HG03025 (cell line): ENCODE measurements at regions not wholly inside any gene's neighbourhood (a gene's known extent, or its start where the extent isn't known, plus 50 kb on each side); places are given as distances from the start of the nearest gene placed in this dataset.

Experiments
- ATAC-seq: cut with Tn5 transposase; IDR thresholded peaks from one replicate; pipeline ENCODE4 v1.9.1; 2021; ENCODE audit warnings: mild to moderate bottlenecking, moderate library complexity; ENCODE audit not compliant: unreplicated experiment, low FRiP score

GRCh38 chr10:64444564-64444963, 923.4 kb downstream of the REEP3 start:
- no peak for ATAC-seq

- ATAC-seq: no peak
Measured at GRCh38 chr10:64449603-64450002, 928.4 kb downstream of the REEP3 start.

DNA sequence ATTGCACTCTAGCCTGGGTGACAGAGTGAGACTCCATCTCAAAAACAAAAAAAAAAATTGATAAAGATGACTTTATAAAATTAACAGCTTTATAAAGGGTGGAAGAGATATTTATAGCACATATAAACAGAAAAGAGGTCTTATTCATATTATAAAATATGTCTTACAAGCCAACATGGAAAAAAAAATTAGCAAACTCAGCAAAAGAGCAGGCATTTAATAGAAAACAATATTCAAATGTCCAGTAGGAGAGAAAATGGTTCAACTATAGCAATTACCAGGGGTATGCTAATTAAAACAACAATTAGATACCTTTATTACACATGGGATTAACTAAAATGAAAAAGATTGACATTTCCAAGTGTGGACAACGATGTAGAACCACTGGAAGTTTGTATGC, 929.1 kb downstream of the REEP3 start:
- no peak for ATAC-seq

GRCh38 chr10:64454962-64455361, 933.8 kb downstream of the REEP3 start:
- no peak for ATAC-seq

DNA sequence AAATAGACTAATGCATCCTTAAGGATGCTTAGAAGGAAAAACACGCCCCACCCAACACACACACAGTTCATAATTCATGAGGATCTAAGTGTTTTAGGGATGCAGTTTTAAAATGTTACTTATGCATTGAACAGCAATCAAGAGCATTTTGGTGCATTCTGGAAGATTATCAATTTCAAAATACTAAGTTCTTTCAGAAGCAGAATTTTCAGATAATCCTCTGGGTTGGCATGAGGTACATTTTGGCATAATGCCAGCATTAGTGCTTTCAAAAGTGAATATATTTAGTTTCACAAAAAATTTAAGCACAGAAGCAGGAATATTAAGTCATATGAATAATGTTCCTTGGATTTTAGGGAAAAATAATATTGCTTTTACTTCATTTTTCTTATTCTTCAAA, 937.1 kb downstream of the REEP3 start:
- ATAC-seq: no peak

DNA sequence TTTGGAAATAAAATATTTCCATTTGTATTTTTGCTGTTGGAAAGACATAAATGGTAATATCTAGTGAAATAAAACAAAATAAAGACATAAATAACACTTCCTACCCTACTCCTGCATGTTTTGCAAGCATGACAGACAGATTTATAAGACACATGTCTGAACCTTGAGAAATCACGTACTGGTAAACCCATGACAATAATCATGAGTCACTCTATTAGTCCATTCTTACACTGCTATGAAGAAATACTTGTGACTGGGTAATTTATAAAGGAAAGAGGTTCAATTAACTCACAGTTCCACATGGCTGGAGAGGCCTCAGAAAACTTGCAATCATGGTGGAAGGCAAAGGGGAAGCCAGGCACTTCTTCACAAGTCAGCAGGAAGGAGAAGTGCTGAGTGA, 942.2 kb downstream of the REEP3 start:
- no peak for ATAC-seq

DNA sequence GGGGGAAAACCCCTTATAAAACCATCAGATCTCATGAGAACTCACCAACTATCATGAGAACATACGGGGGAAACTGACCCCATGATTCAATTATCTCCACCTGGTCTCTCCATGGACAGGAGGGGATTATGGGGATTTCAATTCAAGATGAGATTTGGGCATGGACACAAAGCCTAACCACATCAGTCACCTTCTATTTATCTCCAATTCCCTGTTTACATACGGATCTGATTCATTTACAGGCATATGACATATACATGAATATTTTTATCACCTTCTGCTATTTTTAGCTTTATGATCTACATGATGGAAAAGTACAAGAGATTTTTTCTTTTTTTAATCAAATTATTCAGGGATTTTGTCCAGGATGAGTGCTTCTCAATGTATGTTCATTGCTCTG, 944.5 kb downstream of the REEP3 start:
- no peak for ATAC-seq

- no peak for ATAC-seq
Measured at GRCh38 chr10:64468219-64468618, 947.0 kb downstream of the REEP3 start.

DNA sequence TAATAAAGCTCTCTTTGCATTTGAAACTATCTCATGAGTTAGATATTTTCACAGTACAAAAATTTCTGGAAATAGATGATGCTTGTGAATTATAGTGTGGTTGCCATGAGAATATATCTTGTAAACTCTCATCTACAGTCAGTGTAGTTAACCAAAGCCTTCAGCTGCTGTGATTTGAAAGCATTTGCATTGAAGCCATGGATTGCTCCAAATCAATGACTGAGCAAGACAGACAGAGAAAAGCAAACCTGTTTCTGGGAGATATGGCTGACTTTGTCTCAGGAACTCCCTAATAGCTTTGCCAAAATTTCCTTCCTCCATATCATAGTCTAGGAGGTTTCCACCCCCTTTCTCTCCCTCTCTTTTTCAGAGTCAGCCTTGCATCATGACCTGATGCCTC, 955.3 kb downstream of the REEP3 start:
- ATAC-seq: no peak

DNA sequence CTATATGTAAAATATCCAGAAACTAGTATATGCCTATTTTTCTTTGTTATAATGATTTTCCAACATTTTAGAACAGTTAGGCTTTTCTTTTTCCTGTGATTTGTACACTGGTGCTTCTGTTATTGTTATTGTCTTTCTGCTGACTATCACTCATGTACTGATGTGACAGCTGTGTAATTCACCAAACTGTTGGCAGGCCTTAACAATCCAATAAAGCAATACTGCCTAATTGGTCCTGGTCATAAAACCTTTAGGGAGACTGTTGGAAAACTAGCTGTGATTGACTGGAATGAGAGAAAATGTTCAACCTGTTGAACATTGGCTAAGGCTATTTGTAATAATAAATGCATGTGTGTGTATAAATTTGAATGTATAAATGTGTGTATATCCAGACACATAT, 956.6 kb downstream of the REEP3 start:
- no peak for ATAC-seq

DNA sequence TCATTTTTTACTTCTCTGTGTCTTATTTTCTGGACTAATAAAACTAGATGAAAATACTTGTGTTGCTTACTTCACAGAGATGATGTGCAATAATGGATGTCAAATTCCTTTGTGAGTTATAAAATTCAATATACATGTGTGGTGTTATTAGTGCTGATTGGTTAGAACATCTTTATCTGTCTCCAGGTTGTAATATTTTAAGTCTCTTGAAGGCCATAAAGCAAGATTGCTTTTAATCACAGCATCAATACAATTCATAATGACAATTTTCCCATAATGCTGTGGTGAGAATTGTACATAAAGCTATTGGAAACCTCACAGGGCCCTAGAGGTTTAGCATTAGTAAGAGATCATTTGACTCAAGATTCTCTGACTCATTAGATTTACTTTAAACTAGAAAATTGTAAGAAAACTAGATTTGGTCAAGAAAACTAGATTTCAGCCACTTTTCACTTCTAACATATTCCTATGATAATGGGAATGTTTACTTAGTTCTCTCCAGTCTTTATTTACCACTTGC, 963.7 kb downstream of the REEP3 start:
- no peak for ATAC-seq

- ATAC-seq: no peak
Measured at GRCh38 chr10:64486149-64486548, 964.9 kb downstream of the REEP3 start.

- ATAC-seq: no peak
Measured at GRCh38 chr10:64486901-64487300, 965.7 kb downstream of the REEP3 start.

DNA sequence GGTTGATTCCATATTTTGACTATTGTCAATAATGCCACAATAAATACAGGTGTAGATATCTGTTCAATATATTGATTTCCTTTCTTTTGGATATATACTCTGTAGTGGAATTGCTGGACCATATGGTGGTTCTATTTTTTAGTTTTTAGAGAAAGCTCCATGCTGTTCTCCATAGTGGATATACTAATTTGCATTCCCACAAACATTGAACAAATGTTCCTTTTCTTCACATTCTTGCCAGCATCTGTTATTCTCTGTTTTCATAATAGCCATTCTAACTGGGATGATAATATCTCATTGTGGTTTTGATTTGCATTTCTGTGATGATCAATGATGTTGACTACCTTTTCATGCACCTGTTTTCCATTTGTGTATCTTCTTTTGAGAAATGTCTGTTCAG, 973.7 kb downstream of the REEP3 start:
- ATAC-seq: no peak

GRCh38 chr10:64497306-64497705, 976.1 kb downstream of the REEP3 start:
- no peak for ATAC-seq

GRCh38 chr10:64501807-64502206, 980.6 kb downstream of the REEP3 start:
- no peak for ATAC-seq

- no peak for ATAC-seq
Measured at GRCh38 chr10:64502936-64503335, 981.7 kb downstream of the REEP3 start.

DNA sequence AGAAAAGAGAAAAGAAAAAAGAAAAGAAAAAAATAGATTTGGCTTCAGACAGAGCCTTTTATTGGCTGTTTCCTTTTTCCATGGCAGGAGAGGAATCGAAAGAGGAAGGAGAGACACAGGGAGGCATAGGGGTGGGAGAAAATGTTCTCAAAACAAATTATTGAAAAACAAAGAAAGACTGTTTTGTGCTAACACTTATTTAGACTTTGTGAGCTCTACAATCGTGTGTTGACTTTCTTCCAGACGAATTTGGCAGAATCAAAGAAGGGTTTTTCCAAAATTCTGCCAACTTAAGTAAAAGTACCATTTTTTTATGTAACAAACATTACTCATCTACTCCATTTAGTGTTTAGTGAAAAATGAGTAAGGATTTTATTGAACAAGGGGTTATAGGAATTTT, 982.2 kb downstream of the REEP3 start:
- no peak for ATAC-seq

DNA sequence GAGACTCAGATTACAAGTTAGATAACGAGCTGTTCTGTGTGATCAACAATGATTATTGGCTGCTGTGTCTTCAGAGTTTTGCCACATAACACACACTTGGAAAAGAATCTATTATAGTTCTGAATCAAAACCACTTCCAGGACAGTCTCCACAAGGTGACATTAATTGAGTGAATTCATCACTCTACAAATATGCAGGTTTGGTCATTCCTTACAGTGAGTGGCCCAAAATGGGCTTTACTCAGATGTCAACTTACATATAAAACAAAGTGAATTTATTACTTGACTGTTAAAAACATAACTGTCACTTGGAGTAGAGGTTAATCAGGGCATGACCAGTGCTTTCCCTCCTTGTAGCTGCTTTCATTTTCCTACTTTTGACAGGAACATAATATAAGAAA, 984.3 kb downstream of the REEP3 start:
- ATAC-seq: no peak

- no peak for ATAC-seq
Measured at GRCh38 chr10:64506963-64507362, 985.8 kb downstream of the REEP3 start.

GRCh38 chr10:64507651-64508028, 986.4 kb downstream of the REEP3 start:
- no peak for ATAC-seq

DNA sequence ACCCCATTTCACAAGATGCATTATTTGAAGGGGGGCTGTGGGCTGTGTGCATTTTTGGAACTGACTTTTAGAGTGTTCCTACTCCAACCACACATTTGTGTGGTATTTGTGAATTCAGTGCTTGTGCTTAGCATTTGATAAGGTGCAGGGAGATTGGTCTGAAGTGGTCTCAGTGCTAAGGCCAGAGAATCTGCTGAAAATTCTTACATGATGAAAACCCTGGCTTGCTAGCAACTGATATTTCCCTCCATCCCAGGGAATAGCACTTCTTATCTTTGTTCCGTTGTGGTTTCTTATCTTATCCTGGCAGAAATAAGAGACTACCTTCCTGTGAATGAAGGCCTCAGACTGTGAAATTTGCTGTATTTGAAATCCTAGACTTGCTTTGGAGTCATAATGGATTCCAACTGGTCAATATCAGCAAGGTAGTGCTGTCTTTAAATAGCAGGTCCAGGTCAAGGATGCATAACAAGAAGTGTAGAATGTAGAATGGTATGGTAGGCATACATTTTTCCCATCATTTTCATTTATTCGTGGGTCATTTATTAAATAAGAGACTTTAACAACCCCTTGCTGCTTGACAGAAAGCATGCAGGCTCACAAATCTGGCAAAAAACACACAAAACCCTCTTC, 986.9 kb downstream of the REEP3 start:
- ATAC-seq: no peak
